ENCODE measurements at regions not wholly inside any gene's neighbourhood (a gene's known extent, or its start where the extent isn't known, plus 50 kb on each side); places are given as distances from the start of the nearest gene placed in this dataset.

GRCh38 chr14:85387181-85387580, 142.8 kb upstream of the FLRT2 start:
- no peak for DNase-seq (ENCODE audit: low spot score)

- no peak for DNase-seq (ENCODE audit: low spot score)
Measured at GRCh38 chr14:85390236-85390635, 139.7 kb upstream of the FLRT2 start.

GRCh38 chr14:85391455-85391854, 138.5 kb upstream of the FLRT2 start:
- DNase-seq (ENCODE audit: low spot score), result no peak

- no peak for DNase-seq (ENCODE audit: low spot score)
Measured at GRCh38 chr14:85391892-85392291, 138.1 kb upstream of the FLRT2 start.

- no peak for DNase-seq (ENCODE audit: low spot score)
Measured at GRCh38 chr14:85399186-85399585, 130.8 kb upstream of the FLRT2 start.

GRCh38 chr14:85400678-85401077, 129.3 kb upstream of the FLRT2 start:
- DNase-seq (ENCODE audit: low spot score), result no peak

- no peak for DNase-seq (ENCODE audit: low spot score)
Measured at GRCh38 chr14:85401384-85401783, 128.6 kb upstream of the FLRT2 start.

- no peak for DNase-seq (ENCODE audit: low spot score)
Measured at GRCh38 chr14:85402569-85403162, 127.3 kb upstream of the FLRT2 start.

- DNase-seq (ENCODE audit: low spot score), result no peak
Measured at GRCh38 chr14:85409481-85410210, 120.3 kb upstream of the FLRT2 start.

- DNase-seq (ENCODE audit: low spot score), result no peak
Measured at GRCh38 chr14:85412756-85413155, 117.2 kb upstream of the FLRT2 start.

GRCh38 chr14:85413836-85414526, 116.0 kb upstream of the FLRT2 start:
- no peak for DNase-seq (ENCODE audit: low spot score)

- peak; percentile 42 for DNase-seq (ENCODE audit: low spot score)
Measured at GRCh38 chr14:85415015-85415712, 114.8 kb upstream of the FLRT2 start.

GRCh38 chr14:85416771-85417170, 113.2 kb upstream of the FLRT2 start:
- no peak for DNase-seq (ENCODE audit: low spot score)

- no peak for DNase-seq (ENCODE audit: low spot score)
Measured at GRCh38 chr14:85417396-85417795, 112.5 kb upstream of the FLRT2 start.

GRCh38 chr14:85418721-85419120, 111.2 kb upstream of the FLRT2 start:
- DNase-seq (ENCODE audit: low spot score), result no peak

GRCh38 chr14:85420278-85420677, 109.7 kb upstream of the FLRT2 start:
- no peak for DNase-seq (ENCODE audit: low spot score)

- no peak for DNase-seq (ENCODE audit: low spot score)
Measured at GRCh38 chr14:85420707-85421106, 109.2 kb upstream of the FLRT2 start.

GRCh38 chr14:85421186-85421877, 108.6 kb upstream of the FLRT2 start:
- no peak for DNase-seq (ENCODE audit: low spot score)

GRCh38 chr14:85423889-85424288, 106.1 kb upstream of the FLRT2 start:
- no peak for DNase-seq (ENCODE audit: low spot score)

GRCh38 chr14:85425507-85425906, 104.4 kb upstream of the FLRT2 start:
- no peak for DNase-seq (ENCODE audit: low spot score)

GRCh38 chr14:85426068-85426935, 103.6 kb upstream of the FLRT2 start:
- no peak for DNase-seq (ENCODE audit: low spot score)
